Colon (tissue), 2 donors: ENCODE measurements at regions not wholly inside any gene's neighbourhood (a gene's known extent, or its start where the extent isn't known, plus 50 kb on each side); places are given as distances from the start of the nearest gene placed in this dataset.
"Not testable (repeated sequence)": the region's sequence is repeated elsewhere in the genome, so short reads cannot be mapped to it uniquely, and the experiment has no call there.

Source experiments
- FAIRE-seq: peaks from 2 replicates; lab custom pipeline; 2012; peaks lifted over from hg19 to GRCh38; lab: Jason Lieb, UNC
- donor health status: control.
- donor health status: control.

DNA sequence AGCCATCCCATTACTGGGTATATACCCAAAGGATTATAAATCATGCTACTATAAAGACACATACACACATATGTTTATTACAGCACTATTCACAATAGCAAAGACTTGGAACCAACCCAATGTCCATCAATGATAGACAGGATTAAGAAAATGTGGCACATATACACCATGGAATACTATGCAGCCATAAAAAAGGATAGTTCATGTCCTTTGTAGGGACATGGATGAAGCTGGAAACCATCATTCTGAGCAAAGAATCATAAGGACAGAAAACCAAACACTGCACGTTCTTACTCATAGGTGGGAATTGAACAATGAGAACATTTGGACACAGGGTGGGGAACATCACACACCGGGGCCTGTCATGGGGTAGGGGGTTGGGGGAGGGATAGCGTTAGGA, 60.3 kb upstream of the NMU start:
- FAIRE-seq, result not testable (repeated sequence)

DNA sequence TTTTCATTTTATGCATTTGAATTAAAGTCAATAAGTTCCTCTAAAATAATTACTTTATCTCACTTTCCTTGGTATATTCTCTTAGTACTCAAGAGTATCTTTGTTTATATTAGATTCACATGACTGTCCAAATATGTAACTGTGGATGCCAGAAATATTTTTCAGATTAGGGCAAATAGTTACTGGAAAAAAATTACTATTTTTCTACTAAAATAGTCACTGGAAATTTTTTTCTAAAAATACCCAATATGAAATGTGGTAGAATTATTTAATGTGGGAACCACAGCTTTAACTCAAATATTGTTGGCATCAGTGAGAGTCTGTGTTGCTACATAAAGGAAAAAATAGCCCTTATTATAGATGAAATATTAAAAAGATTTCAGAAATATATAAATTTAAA, 70.4 kb upstream of the NMU start:
- peak; percentile 53 for FAIRE-seq

DNA sequence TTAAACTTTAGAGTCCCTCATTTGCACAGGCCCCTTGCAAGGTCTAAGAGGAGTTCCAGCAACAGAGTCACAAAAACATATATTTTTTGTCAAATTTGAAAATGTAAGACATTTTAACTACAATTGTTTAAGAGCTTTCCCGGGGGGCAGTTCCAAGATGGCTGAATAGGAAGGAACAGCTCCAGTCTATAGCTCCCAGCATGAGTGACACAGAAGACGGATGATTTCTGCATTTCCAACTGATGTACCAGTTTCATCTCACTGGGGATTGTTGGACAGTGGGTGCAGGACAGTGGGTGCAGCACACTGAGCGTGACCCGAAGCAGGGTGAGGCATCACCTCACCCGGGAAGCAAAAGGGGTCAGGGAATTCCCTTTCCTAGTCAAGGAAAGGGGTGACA, 71.4 kb upstream of the NMU start:
- FAIRE-seq, result no peak

DNA sequence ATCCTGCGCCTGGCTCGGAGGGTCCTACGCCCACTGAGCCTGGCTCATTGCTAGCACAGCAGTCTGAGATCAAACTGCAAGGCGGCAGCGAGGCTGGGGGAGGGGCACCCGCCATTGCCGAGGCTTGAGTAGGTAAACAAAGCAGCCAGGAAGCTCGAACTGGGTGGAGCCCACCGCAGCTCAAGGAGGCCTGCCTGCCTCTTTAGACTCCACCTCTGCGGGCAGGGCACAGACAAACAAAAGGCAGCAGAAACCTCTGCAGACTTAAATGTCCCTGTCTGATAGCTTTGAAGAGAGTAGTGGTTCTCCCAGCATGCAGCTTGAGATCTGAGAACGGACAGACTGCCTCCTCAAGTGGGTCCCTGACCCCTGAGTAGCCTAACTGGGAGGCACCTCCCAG, 71.9 kb upstream of the NMU start:
- FAIRE-seq, result not testable (repeated sequence)

DNA sequence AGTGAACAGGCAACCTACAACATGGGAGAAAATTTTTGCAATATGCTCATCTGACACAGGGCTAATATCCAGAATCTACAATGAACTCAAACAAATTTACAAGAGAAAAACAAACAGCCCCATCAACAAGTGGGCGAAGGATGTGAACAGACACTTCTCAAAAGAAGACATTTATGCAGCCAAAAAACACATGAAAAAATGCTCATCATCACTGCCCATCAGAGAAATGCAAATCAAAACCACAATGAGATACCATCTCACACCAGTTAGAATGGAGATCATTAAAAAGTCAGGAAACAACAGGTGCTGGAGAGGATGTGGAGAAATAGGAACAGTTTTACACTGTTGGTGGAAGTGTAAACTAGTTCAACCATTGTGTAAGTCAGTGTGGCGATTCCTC, 76.7 kb upstream of the NMU start:
- not testable (repeated sequence) for FAIRE-seq

DNA sequence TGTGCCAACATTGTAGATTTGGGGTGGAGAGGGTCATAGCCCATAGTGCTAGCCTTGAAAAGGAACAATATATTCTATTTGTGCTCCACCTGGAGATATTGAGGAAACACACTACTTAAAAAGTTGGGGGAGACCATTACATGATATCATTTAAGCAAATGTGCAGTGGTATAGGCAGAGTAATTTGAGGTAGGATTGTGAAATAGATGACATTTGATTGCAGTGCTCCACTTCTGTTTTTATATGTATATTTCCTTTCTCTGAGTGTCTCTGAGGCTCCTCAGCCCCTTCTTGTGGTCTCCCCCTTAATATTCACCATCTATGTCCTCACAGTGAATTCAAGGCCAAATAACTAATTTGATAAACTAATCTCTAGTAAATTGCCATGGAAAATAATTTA, 85.6 kb upstream of the NMU start:
- FAIRE-seq, result no peak

DNA sequence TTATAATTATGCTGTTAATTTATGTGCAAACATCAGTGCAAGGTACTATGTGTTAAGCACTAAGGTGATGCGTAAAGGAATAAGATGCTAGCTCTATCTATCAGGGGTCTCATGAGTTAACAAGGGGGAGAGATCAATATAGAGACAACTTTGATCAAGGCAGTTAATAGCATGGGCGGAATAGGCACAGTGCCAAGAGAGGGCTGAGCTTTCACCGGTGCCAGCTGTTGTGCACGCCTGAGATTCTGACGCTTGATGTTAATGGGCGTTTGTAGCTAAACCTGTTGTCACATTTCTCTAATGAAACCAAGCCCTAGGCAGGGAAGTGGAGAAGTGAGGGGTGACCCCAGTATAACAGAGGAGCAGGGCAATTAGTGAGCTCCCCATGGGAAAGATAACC, 86.0 kb upstream of the NMU start:
- no peak for FAIRE-seq

DNA sequence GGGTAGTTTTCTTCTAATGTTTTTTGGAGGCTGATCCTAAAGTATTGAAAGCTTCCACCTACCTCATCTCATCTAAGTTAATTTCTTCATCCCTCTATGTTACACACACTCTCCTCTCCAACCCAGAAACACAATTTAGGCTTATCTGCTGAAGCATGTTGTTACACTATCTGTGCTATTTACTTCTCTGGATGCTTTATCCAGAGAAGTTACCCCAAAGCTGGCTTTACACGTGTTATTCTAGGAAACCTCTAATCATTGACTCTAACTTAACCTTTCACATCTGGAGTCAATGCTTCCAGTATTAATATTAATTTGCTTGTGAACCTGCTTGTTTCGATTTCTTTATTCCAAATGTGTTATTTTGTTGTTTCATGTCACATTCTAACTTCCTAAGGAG, 87.3 kb upstream of the NMU start:
- no peak for FAIRE-seq

DNA sequence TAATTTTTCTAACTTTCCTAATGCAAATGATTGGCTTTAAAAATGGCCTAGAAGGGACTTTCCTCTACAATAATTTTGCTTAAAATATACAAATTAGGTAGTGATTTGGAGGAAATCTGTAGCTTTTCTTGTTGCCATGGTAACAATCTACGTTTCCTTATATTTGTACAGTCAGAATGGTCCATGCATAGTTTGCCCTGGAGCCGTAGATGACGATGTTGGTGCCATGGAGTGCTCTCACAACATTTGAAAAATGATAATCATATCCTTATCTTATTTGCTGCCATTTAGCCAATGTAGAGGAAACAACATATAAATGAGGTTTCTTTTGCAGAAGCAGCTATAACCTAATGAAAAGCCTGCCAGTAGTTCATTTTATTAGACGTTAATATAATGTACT, 89.0 kb upstream of the NMU start:
- FAIRE-seq, result no peak

DNA sequence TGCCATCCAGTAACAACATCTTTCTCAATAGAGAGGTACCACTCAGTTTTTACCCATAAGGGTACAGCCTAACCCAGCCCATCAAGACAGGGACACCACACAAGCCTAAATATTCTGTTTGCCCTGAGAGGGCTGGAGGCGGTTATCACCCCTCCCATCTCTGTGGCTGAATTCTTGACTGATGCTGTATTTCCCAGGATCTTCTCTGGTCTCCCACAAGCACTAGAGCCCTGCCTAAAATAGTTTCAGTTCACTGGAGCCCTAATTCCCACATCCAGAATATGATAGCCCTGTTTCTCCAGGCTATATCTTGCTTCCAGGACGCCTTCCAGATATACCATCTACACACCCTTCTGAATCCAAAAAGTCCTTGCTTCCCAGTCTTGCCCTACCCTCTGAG, 91.6 kb upstream of the NMU start:
- FAIRE-seq, result no peak

DNA sequence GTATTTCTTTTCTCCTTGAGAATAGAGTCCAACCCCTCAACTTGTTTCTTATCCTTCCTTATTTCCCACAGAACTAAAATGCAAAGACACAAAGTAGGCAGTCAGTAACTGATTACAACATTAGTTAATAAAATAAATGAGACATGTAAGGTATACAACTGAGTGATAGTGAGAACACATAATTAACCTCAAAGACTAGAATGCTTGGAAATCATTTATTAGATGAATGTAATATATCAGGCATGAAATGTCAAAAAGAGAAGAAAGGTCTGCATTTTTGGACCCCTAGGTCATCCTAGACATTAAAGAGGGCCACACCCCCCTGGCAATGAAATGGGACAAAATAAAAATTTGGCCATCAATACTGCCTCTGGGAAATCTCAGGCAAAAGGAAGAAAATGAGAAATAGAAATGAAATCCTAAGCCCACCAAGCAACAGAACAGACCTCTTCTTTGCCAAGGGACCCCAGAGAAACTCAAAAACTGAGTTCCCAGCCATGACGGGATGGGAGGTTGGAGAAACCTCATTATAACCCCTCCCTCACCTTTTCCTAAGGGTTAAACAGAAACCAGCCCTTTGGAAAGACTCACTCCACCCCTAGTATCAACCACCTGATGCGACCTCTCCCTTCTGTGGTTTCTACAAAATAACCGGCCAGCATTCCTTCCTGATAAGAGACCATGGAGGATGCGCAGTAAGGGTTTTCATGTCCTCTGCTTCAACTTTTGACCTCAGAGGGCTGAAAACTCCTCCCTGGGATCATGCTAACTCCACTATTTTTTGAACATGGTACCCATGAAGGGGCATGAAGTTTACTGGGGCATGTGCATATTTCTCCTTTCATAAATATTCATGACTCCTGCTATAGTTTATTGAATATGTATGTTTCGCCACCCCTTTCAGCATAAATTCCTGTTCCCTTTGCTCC, 90.0 kb upstream of the EXOC1L start:
- no peak for FAIRE-seq

DNA sequence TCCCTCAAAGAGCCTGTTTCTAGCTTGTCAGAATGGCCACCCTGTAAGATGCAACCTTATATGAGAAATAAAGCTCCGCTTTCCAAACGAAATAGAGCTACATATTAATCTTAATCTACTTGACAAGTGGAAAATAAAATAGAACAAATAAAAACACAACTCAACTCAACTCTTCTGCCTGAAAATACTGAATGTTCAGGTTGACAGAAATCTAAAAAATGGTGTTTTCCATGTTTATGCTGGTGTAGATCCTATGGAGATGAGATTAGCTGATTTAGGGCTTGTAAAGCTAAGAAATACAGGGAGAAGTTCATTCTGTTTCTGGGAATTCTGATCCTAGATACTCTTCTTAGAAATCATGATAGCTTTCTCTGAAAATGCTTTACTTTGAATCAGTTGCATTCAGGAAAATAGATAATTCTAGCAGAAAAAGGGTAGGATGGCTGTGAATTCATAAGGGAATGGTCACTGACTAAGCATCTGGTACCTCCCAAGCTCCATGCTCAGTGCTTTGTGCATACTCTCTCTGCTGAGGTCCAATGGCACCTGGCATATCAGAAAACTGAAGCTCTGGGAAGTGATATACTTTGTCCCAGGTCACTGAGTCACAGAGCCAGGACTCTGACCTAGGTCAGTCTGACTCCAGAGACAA, 89.2 kb upstream of the EXOC1L start:
- FAIRE-seq, result no peak

DNA sequence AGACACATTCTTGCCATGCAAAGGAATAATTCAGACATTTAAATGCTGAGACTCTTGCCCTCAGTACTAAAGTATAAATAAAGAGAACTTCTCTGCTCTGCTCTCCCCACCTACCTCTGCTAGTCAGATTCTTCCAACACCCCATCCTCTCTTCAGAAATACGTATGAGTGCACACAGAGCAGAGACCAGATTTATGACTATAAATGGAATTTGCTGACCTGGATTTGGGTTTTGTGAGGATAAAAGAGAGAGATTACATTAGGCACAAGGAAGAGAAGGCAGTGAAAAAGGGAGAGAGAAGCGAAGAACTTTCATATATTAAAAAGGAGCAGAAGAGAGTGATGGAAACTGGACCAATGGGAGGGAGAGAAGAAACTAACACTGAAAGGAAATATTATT, 87.6 kb upstream of the EXOC1L start:
- no peak for FAIRE-seq

DNA sequence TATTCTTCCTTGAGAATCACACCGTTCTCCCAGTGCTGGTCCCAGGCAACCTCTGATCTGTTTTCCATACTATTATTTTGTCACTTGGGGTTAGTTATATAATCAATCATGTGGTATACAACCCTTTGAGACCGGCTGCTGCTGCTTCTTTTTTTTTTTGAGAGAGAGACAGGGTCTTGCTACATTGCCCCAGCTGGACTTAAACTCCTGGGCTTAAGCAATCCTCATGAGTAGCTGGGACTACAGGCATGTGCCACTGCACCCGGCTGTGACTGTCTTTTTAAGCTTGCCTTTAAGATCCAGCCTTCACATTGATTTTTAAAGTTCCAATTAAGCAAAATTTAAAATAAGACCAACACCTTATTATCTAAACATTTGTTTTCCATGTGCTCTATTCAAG, 86.7 kb upstream of the EXOC1L start:
- no peak for FAIRE-seq

DNA sequence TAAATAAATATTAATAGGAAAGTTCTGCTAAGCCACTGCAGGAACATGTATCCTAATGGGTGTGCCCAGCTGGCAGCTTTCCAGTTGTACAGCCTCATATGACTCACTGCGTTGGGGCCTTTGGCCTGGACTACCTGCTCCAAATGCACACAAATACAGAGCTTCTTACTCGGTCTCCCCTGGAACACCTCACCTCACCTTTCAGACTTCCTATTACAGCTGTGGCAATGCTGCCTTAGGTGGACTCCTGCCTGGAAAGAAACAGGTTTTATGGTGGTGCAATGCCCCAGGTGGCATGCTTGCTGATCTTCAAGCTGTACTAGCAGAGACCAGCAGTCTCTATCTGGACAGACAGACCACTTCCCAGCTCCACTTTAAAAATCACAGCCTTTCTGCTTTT, 85.7 kb upstream of the EXOC1L start:
- FAIRE-seq, result no peak

DNA sequence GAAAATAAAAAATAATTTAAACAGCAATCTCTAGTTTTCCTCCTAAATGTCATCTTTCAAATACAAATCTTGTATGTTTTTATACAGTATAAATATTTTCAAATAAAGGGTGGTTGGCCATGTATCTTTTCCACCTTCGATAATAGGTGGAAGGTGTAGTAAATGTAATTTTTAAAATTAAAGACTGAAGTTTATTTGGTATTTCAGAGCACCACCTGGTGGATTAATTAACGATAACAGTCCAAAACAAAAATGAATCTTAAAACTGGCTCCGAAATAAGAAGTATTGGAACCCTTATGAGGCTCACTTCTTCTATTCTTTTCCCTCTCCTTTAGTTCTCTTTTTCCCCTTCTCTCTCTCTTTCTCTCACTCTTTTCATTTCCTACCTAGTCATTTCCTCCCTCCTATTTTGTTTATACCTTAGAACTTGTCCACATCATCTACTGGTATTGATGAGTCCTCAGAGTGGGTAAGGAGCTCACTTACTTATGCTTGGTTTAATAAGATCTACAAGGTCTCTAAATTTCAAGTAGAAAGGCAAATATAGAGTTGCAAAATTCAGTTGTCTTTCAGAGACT, 82.9 kb upstream of the EXOC1L start:
- FAIRE-seq, result no peak

DNA sequence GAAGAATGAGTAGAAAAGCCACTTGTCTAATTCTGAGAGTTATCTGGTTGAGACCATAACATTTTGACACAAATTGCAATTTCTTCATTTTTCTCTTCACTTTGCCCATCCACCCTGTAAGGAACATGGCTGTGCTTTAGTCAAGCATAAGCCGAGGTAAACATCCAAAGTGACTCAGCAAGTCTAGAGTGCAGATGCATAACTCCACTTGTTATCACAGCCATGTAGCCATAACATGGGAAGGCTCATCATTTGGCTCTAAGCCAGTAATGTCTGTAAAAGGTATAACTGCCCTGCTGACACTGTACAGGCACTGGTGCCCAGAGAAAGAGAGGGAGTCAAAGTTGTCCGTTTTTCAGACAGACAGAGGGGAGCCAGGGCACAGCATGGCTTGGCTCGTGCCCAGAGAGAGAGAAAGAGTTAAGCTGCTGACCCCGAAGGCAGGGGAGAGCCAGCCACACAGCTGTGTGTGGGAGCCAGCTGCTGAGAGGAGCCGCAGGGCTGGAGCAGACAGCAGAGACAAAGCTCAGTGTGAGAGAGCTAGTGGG, 76.9 kb upstream of the EXOC1L start:
- no peak for FAIRE-seq

DNA sequence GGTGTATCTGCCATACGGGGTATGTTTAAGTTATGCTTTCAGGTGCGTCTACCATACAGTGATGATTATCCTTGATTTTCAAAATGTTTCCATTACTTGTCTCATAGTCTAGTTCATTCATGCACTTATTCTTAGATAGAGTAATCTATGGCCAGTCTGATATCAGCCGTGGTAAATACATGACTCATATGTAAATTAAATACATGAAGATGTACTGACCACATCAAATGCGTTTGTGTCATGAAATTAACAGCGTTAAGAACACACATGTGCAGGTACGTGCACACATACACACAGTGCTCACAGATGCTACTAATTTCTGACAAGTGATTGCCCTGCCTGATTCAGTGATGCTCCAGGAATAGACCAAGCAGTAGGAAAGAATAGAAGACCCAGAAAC, 75.2 kb upstream of the EXOC1L start:
- FAIRE-seq, result no peak

DNA sequence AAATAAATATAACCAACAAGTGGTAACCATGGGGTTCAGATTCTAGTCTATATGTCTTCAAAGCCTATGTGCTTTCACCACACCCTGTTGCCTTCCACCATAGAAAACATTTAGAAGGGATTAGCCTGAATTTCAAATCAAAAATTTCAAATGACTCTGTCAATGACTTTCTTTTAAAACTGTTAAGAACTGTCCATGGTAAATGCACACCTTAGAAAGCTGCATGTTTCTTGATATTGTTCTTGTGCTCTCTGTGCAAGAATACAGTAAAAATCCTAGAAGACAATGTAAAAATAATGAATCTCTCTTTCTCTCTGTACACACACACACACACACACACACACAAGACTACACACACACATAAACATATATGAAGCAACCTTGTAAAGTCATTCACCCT, 74.6 kb upstream of the EXOC1L start:
- FAIRE-seq, result no peak

DNA sequence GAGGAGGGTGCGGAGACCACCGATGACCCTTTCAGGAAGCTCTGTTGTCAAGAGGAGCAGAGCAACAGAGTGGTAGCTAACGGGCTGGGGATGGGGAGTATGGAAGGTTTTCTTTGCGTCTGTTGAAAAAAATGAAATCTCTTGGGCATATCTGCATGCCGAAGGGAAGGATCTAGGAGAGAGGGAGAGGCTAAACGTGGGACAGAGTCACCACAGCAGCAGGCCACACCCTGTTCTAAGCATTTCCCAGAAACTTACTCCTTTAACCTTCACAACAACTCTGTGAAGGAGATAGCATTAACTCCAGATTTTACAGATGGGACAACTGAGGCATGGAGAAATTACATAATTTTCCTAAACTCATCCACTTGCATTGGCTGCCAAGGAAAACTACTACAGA, 71.8 kb upstream of the EXOC1L start:
- FAIRE-seq, result no peak

DNA sequence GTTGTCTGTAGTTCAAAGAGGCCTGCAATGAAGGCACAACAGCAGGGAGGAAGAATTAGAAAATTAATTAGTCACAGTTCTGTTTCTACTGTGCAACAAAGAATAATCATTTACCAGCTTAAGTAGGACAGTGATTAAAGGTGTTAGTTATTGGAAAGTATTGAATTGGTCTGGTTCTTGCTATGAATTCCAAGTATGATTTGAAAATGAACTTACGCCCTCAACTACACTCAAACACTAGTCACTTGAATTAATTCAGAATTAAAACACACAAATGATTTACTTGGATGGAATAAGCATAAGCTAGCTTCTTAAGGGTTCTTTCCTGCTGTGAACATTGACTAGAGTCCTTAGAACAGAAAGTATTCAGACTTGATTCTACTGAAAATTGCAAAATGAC, 69.9 kb upstream of the EXOC1L start:
- FAIRE-seq, result no peak

DNA sequence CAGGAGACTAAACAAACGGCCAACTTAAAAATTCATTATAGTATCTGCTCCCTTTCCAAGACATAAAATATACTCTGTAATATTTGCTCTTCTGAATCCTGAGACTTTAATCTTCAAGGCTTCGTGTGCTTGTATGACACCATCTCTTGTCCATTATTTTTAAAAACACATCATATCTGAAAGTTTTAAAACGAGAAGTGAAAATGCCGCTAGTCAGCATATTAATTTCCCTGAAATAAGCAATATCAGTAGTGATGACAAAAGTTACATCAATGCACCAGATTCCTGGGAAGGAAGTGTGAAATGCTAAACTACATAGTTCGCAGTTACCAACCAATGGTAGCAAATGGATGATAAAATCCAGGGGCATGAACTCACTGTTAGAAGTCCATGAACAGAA, 66.8 kb upstream of the EXOC1L start:
- FAIRE-seq, result no peak

DNA sequence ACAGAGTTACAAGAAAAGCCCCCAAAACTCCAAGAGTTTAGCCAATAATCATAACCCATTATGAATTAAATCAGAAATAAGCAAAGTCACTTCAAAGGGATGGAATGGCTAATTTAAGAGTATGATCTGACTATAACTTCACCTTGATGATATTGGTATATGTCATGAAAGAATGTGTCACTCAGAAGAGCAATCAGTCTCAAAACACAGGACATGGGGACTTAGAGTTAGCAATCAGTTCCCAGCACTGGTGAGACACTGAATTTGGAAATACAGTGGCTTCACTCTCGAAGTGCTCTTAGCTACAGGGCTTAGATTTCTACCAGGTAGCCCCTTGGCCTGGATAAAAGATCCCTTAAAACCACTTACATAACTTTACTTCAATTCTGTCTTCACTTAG, 65.7 kb upstream of the EXOC1L start:
- FAIRE-seq, result no peak
